Heart left ventricle (tissue), 16 donors: ENCODE measurements at regions not wholly inside any gene's neighbourhood (a gene's known extent, or its start where the extent isn't known, plus 50 kb on each side); places are given as distances from the start of the nearest gene placed in this dataset.

Experiments used
- ATAC-seq, 4 donors: fragments of 200-7000 bp; cut with Tn5 transposase; one replicate each; pipeline ENCODE4 v1.9.1; 2020 to 2022; ENCODE audit warnings: moderate library complexity in 4 of 4, mild to moderate bottlenecking in 3 of 4, moderate number of reproducible peaks in 1 of 4
- DNase-seq, 5 donors: peaks; one replicate each; pipeline ENCODE4 v3.0.0-alpha.2; 2020
- H3K27ac ChIP-seq, 12 donors: fragments of 200-600 bp; sonication (generic) in 4 of 12; one replicate each; pipeline versions ENCODE4 v1.5.0 to v1.8.0; 2016 to 2022; ENCODE audit warnings: mild to moderate bottlenecking in 2 of 12
- H3K27me3 ChIP-seq, 9 donors: fragments of 200-600 bp; sonication (generic) in 2 of 9; one replicate each; pipeline versions ENCODE4 v1.5.1 to v1.8.0; 2016 to 2022; ENCODE audit warnings: mild to moderate bottlenecking in 3 of 9
- H3K36me3 ChIP-seq, 9 donors: fragments of 200-600 bp; sonication (generic) in 2 of 9; one replicate each; pipeline versions ENCODE4 v1.5.0 to v1.8.0; 2018 to 2022; ENCODE audit warnings: mild to moderate bottlenecking in 2 of 9
- H3K4me1 ChIP-seq, 12 donors: fragments of 200-600 bp; sonication (generic) in 4 of 12; one replicate each; pipeline versions ENCODE4 v1.5.0 to v1.8.0; 2016 to 2022; ENCODE audit warnings: mild to moderate bottlenecking in 3 of 12
- H3K4me3 ChIP-seq, 12 donors: fragments of 200-600 bp; sonication (generic) in 4 of 12; one replicate each; pipeline versions ENCODE4 v1.5.0 to v1.8.0; 2017 to 2022; ENCODE audit warnings: mild to moderate bottlenecking in 9 of 12, moderate library complexity in 4 of 12
- H3K9me3 ChIP-seq, 12 donors: fragments of 200-600 bp; sonication (generic) in 4 of 12; one replicate each; pipeline versions ENCODE4 v1.5.0 to v1.8.0; 2016 to 2022; ENCODE audit warnings: mild to moderate bottlenecking in 1 of 12
- POLR2A ChIP-seq, 2 donors: fragments of 450-650 bp; IDR thresholded peaks; one replicate each; pipeline ENCODE4 v1.6.1; 2017; ENCODE audit warnings: antibody characterized with exemption in 2 of 2, mild to moderate bottlenecking in 2 of 2, moderate library complexity in 2 of 2
- WGBS, 4 donors: extraction: QIAGEN DNeasy Blood & Tissue Kit in 2 of 4; methylation state at CpG; one replicate each; pipeline versions ENCODE4 v1.1.5 to v1.1.7; 2013 to 2018; 5-methylcytosine and 5-hydroxymethylcytosine counted together
- intact Hi-C, 10 donors: fragments of 100-400 bp; cut with DNase I; formaldehyde crosslinking; loops; one replicate each; pipeline versions ENCODE4 v1.11.1 to v1.14.2; 2022
- TF ChIP-seq, protein P1 (sequence below), 12 donors: fragments of 200-600 bp; sonication (generic) in 4 of 12; IDR thresholded peaks; one replicate each; pipeline versions ENCODE4 v1.5.0 to v1.8.0; 2018 to 2022; ENCODE audit warnings: antibody characterized with exemption in 12 of 12, mild to moderate bottlenecking in 5 of 12
- donor health status: ischemic (EF 13 %, LVEDD 7.1; RV severe dilation, severe dysfunction).
- donor health status: healthy with polysubstance abuse.
- donor health status: DM: no; HTN: yes; CAD: no.
- donor health status: DM: no; HTN: no; CAD: no.
- donor health status: ischemic (EF 25% LVEDD 6.9; RV normal size, moderate dysfunction).
- donor health status: ischemic (EF 25% LVEDD 5.7; RV mildly dilated, moderate dysfunction).
- donor health status: healthy.
- donor health status: DM: yes; HTN: yes; CAD: no.
- donor health status: ischemic (EF 35%, LVEDD 5.7; RV mildly dilated, moderate dysfunction).
- donor health status: nonischemic (EF 11% LVEDD 7.7; RV severe dilation, severe dysfunction).
- donor health status: DM: yes; HTN: yes; CAD: no.
- donor health status: PGD.
- donor health status: ischemic (EF 29% LVEDD 5.4; RV normal size, mild dysfunction).
- donor health status: nonischemic (EF 23%, LVEDD 6.1; RV moderate dilation, normal function).

GRCh38 chr15:38059665-38060064 is 125.2 kb downstream of the TMCO5A start:
- 93 to 98% (median 96%) methylated on average over 1 of the region's 1 CpG for WGBS, 4 donors

DNA sequence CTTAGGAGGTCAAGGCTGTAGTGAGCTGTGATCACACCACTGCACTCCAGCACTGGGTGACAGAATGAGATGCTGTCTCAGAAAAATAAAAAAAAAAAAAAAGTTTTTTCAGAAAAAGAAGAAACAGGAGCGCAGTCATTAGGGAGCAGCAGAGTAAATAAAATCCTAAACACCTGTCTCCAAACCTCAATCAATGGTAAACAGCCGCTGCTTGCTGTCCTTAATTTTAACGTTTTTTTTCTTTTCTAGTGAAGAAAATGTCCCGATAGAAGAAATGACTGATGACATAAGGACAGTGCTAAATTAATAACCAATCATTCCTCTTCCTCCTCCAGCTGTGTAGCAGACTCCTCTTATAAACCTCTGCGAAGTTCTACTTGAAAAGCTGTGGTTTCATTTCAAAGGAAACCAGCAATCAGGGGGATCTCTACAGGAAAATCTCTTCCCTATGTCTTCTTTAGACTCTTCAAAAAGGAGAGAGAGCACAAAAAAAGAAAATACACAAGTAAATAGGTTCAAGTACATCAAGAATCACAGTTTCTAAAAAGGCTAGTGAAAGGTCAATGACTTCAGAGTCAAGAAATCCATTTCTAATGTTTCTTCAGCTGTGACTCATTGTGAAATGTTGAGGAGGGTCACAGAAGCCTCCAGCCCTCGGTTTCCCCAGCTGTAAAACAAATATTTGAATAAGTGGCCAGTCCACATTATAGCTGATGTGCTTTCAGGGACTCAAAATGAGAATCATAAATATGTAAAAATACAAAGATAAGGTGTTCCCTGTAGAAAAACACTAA is 127.6 kb downstream of the TMCO5A start:
- Histone ChIP-seq H3K4me1 (peaks cover 0 to 44% (median 0%) of the 10 kb centered on the region in 12 donors), H3K27me3 (no peaks in the 10 kb centered on the region), H3K4me3 (no peak overlapping the region), H3K9me3 (no peaks in the 10 kb centered on the region), H3K27ac (peak overlapping the region in 2 of 12 donors; percentile 13 to 32), H3K36me3 (no peaks in the 10 kb centered on the region)
- no peak for DNase-seq
- intact Hi-C loops, result no loop called here
- 77 to 79% (median 78%) methylated on average over 6 of the region's 6 CpGs for WGBS, 4 donors
- no peak for ATAC-seq
- no peak for TF ChIP-seq POLR2A (IDR thresholded peaks at IDR 0.05)
- TF ChIP-seq, protein P1, sequence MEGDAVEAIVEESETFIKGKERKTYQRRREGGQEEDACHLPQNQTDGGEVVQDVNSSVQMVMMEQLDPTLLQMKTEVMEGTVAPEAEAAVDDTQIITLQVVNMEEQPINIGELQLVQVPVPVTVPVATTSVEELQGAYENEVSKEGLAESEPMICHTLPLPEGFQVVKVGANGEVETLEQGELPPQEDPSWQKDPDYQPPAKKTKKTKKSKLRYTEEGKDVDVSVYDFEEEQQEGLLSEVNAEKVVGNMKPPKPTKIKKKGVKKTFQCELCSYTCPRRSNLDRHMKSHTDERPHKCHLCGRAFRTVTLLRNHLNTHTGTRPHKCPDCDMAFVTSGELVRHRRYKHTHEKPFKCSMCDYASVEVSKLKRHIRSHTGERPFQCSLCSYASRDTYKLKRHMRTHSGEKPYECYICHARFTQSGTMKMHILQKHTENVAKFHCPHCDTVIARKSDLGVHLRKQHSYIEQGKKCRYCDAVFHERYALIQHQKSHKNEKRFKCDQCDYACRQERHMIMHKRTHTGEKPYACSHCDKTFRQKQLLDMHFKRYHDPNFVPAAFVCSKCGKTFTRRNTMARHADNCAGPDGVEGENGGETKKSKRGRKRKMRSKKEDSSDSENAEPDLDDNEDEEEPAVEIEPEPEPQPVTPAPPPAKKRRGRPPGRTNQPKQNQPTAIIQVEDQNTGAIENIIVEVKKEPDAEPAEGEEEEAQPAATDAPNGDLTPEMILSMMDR (IDR thresholded peaks at IDR 0.05), result no peak

More at GRCh38 chr15:38059665-38060064, 125.2 kb downstream of the TMCO5A start:
- DNase-seq, result no peak
- peak overlapping the region in 1 of 12 donors; percentile 69 for H3K27ac ChIP-seq
- no peaks in the 10 kb centered on the region for H3K27me3 ChIP-seq
- H3K4me1 ChIP-seq, result peaks cover 0 to 36% (median 0%) of the 10 kb centered on the region in 12 donors
- no peaks in the 10 kb centered on the region for H3K36me3 ChIP-seq
- no peak overlapping the region for H3K4me3 ChIP-seq
- TF ChIP-seq, protein P1 (IDR thresholded peaks at IDR 0.05), result no peak
- TF ChIP-seq POLR2A (IDR thresholded peaks at IDR 0.05), result no peak
- H3K9me3 ChIP-seq, result no peaks in the 10 kb centered on the region
- no peak for ATAC-seq
- intact Hi-C loops, result no loop called here

- Histone ChIP-seq H3K27ac (peak overlapping the region in 2 of 12 donors; percentile 13 to 32), H3K27me3 (no peaks in the 10 kb centered on the region), H3K4me3 (no peak overlapping the region), H3K9me3 (no peaks in the 10 kb centered on the region), H3K4me1 (peaks cover 0 to 45% (median 0%) of the 10 kb centered on the region in 12 donors), H3K36me3 (no peaks in the 10 kb centered on the region)
- 78 to 84% (median 80%) methylated on average over 7 of the region's 7 CpGs for WGBS, 4 donors
- TF ChIP-seq, protein P1 (IDR thresholded peaks at IDR 0.05), result no peak
- DNase-seq (no peak), ATAC-seq (peak in 1 of 4 donors; percentile 34)
- intact Hi-C loops, result no loop called here
Observed at GRCh38 chr15:38062696-38063095, 128.3 kb downstream of the TMCO5A start.

DNA sequence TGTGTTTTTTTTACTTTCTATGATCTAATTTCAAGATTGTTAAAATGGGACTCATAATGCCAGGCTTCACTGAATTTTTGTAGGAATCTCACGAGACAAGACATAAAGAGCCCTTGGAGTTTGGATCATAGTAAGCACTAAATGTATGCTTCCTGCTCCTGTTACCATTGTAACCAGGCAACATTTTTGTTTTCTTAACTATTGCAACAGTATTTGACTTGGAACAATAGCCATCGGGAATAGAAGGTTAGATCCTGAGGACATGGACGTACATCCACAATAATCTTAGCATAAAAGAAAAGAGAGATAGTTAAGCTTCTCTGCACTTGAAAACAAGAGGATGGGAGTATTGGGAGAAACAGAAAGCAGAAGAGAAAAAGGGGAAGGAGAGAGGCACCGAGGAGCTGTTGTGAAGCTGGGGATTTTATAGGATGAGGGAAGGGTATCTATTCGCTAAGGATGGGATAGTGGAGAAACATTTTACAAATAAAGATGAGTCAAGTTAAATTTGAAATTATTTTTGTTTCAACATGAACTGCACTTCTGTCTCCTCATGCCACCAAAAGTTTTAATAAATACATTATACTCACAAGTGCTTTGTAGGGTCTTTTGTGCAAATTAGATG is 131.4 kb downstream of the TMCO5A start:
- intact Hi-C loops, result no loop called here
- ATAC-seq, result no peak
- WGBS, 4 donors, result 82 to 85% (median 84%) methylated on average over 5 of the region's 5 CpGs

More for the DNA sequence above, 131.4 kb downstream of the TMCO5A start:
- TF ChIP-seq, protein P1 (IDR thresholded peaks at IDR 0.05), result no peak
- no peak for TF ChIP-seq POLR2A (IDR thresholded peaks at IDR 0.05)
- Histone ChIP-seq H3K27ac (peak overlapping the region in 1 of 12 donors; percentile 15), H3K27me3 (no peaks in the 10 kb centered on the region), H3K4me3 (no peak overlapping the region), H3K4me1 (peaks cover 0 to 49% (median 13%) of the 10 kb centered on the region in 12 donors), H3K9me3 (no peaks in the 10 kb centered on the region), H3K36me3 (no peaks in the 10 kb centered on the region)
- no peak for DNase-seq
